ENCODE measurements at regions not wholly inside any gene's neighbourhood (a gene's known extent, or its start where the extent isn't known, plus 50 kb on each side); places are given as distances from the start of the nearest gene placed in this dataset.

GRCh38 chr14:49493557-49493956 lies 92.6 kb downstream of the RPS29 start:
- TF ChIP-seq EZH2phosphoT487 (IDR thresholded peaks at IDR 0.05; ENCODE audit: borderline replicate concordance, low read length) (no peak), CTCF (conservative IDR thresholded peaks at IDR 0.05; ENCODE audit: low read depth, low read length) (no peak), EZH2 (IDR thresholded peaks at IDR 0.05; ENCODE audit: low read length, unreplicated experiment) (no peak)
- Histone ChIP-seq H3K79me2 (ENCODE audit: low read length) (no peaks in the 10 kb centered on the region), H3K27me3 (ENCODE audit: low read length) (peaks cover 4% of the 10 kb centered on the region; the same call in 1 of the 2 replicates), H3K4me1 (ENCODE audit: insufficient read depth, low read length) (peaks cover 4% of the 10 kb centered on the region; the same call in 1 of the 2 replicates), H3K27ac (ENCODE audit: low read length) (no peak overlapping the region), H3K9me3 (ENCODE audit: low read length) (no peaks in the 10 kb centered on the region), H3K4me3 (ENCODE audit: low read length) (no peak overlapping the region), H2AFZ (ENCODE audit: low read length) (no peak overlapping the region), H3K9ac (ENCODE audit: low read length) (no peak overlapping the region), H3K4me2 (ENCODE audit: low read length) (no peak overlapping the region), H4K20me1 (ENCODE audit: low read length) (no peaks in the 10 kb centered on the region), H3K9me2 (replicated peaks; ENCODE audit: low read length) (no peaks in the 10 kb centered on the region), H3K36me3 (ENCODE audit: low read depth, low read length) (no peaks in the 10 kb centered on the region), H3F3A (ENCODE audit: low read length, unreplicated experiment) (no peaks in the 10 kb centered on the region)
- no peak for DNase-seq
- BruUV-seq (replicated peaks) = no TSS peak
- ChIA-PET CTCF (no interaction called here), POLR2A (ENCODE audit: unreplicated experiment) (no interaction called here)
- no peak for ATAC-seq
- intact Hi-C loops (cut with micrococcal nuclease) = no loop called here

GRCh38 chr14:49492151-49492550 lies 94.0 kb downstream of the RPS29 start:
- Histone ChIP-seq H3K79me2 (ENCODE audit: low read length) (no peaks in the 10 kb centered on the region), H3K4me2 (ENCODE audit: low read length) (no peak overlapping the region), H3K4me3 (ENCODE audit: low read length) (no peak overlapping the region), H3K27me3 (ENCODE audit: low read length) (peaks cover 7% of the 10 kb centered on the region; the same call in 1 of the 2 replicates), H2AFZ (ENCODE audit: low read length) (no peak overlapping the region), H3K9me3 (ENCODE audit: low read length) (no peaks in the 10 kb centered on the region), H4K20me1 (ENCODE audit: low read length) (no peaks in the 10 kb centered on the region), H3K36me3 (ENCODE audit: low read depth, low read length) (no peaks in the 10 kb centered on the region), H3K4me1 (ENCODE audit: insufficient read depth, low read length) (peaks cover 4% of the 10 kb centered on the region; the same call in 1 of the 2 replicates), H3K9me2 (replicated peaks; ENCODE audit: low read length) (no peaks in the 10 kb centered on the region), H3K9ac (ENCODE audit: low read length) (no peak overlapping the region), H3K27ac (ENCODE audit: low read length) (no peak overlapping the region), H3F3A (ENCODE audit: low read length, unreplicated experiment) (no peaks in the 10 kb centered on the region)
- DNase-seq (peak; percentile 38), ATAC-seq (no peak)
- ChIA-PET CTCF (interaction anchor here (0.6 kb wide), 1 partner anchor 212 kb away, joined by 3 read pairs; no protein-coding TSS in a partner anchor), POLR2A (ENCODE audit: unreplicated experiment) (no interaction called here)
- intact Hi-C loops (cut with micrococcal nuclease) = no loop called here
- TF ChIP-seq EZH2phosphoT487 (IDR thresholded peaks at IDR 0.05; ENCODE audit: borderline replicate concordance, low read length) (no peak), CTCF (conservative IDR thresholded peaks at IDR 0.05; ENCODE audit: low read depth, low read length) (no peak), EZH2 (IDR thresholded peaks at IDR 0.05; ENCODE audit: low read length, unreplicated experiment) (no peak)
- BruUV-seq (replicated peaks) = no TSS peak

GRCh38 chr14:49489341-49489740 lies 96.8 kb downstream of the RPS29 start:
- H3K4me2 ChIP-seq (ENCODE audit: low read length) = no peak overlapping the region
- H3F3A ChIP-seq (ENCODE audit: low read length, unreplicated experiment) = no peaks in the 10 kb centered on the region
- H3K9me3 ChIP-seq (ENCODE audit: low read length) = no peaks in the 10 kb centered on the region
- H3K27ac ChIP-seq (ENCODE audit: low read length) = no peak overlapping the region
- ChIA-PET POLR2A (ENCODE audit: unreplicated experiment) (interaction anchor here (0.6 kb wide), 1 partner anchor 378 kb away, joined by 3 read pairs; no protein-coding TSS in a partner anchor), CTCF (no interaction called here)
- no peaks in the 10 kb centered on the region for H3K9me2 ChIP-seq (replicated peaks; ENCODE audit: low read length)
- H3K4me1 ChIP-seq (ENCODE audit: insufficient read depth, low read length) = peaks cover 4% of the 10 kb centered on the region; the same call in 1 of the 2 replicates
- H3K79me2 ChIP-seq (ENCODE audit: low read length) = no peaks in the 10 kb centered on the region
- TF ChIP-seq EZH2 (IDR thresholded peaks at IDR 0.05; ENCODE audit: low read length, unreplicated experiment) (no peak), EZH2phosphoT487 (IDR thresholded peaks at IDR 0.05; ENCODE audit: borderline replicate concordance, low read length) (no peak), CTCF (conservative IDR thresholded peaks at IDR 0.05; ENCODE audit: low read depth, low read length) (no peak)
- no peak overlapping the region for H2AFZ ChIP-seq (ENCODE audit: low read length)
- no peaks in the 10 kb centered on the region for H3K36me3 ChIP-seq (ENCODE audit: low read depth, low read length)
- H4K20me1 ChIP-seq (ENCODE audit: low read length) = no peaks in the 10 kb centered on the region
- no peak overlapping the region for H3K9ac ChIP-seq (ENCODE audit: low read length)
- H3K4me3 ChIP-seq (ENCODE audit: low read length) = no peak overlapping the region
- peaks cover 13% of the 10 kb centered on the region; the same call in 1 of the 2 replicates for H3K27me3 ChIP-seq (ENCODE audit: low read length)
- ATAC-seq = no peak
- DNase-seq = no peak
- intact Hi-C loops (cut with micrococcal nuclease) = no loop called here
- BruUV-seq (replicated peaks) = no TSS peak
